ENCODE measurements at regions not wholly inside any gene's neighbourhood (a gene's known extent, or its start where the extent isn't known, plus 50 kb on each side); places are given as distances from the start of the nearest gene placed in this dataset.

DNA sequence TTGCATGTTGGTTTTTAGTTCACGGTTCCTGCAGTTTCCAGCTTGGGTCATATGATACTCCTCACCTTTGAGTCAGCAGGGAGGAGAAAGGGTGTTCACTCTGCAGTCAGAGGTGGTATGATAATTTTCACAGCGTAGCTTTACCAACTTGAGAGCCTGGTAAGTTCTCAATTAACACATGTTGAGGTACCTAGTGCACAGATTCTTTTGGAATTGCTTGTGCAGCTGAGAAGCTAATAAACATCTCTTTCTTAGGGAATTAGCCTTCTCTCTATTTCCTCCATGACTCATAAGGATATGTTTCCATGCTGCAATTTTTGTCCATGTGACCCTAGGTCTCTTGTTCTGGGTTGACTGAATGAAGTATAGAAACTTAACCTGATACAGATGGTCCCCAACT, 166.6 kb downstream of the KIF20B start:
- Mint-ChIP-seq H3K4me1 (ENCODE audit: low read depth) (no peaks in the 10 kb centered on the region), H3K4me3 (no peak overlapping the region), H3K27me3 (ENCODE audit: low read depth) (peaks cover 31% of the 10 kb centered on the region), H3K36me3 (ENCODE audit: low read depth) (no peaks in the 10 kb centered on the region), H3K9me3 (no peaks in the 10 kb centered on the region), H3K27ac (no peak overlapping the region)

DNA sequence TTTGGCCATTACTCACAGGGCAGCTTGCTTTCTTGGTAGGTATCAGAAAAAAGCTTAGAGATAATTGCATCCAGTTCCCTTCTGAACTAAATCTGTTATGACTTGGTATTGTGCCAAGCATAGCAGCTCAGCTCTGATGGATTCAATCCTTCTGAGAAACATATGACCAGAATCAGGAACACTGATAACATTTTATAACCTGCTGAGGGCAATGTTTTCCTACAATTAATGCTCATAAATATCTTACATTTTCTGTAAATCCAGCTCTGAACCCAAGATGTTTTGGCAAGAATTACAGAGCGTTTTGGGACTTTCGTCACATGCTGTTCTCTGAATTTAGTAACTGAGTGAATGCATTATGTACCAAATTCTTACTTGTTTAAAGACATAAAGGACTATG, 167.8 kb downstream of the KIF20B start:
- Mint-ChIP-seq H3K9me3 (no peaks in the 10 kb centered on the region), H3K27ac (no peak overlapping the region), H3K36me3 (ENCODE audit: low read depth) (no peaks in the 10 kb centered on the region), H3K27me3 (ENCODE audit: low read depth) (peaks cover 31% of the 10 kb centered on the region), H3K4me1 (ENCODE audit: low read depth) (no peaks in the 10 kb centered on the region), H3K4me3 (no peak overlapping the region)

DNA sequence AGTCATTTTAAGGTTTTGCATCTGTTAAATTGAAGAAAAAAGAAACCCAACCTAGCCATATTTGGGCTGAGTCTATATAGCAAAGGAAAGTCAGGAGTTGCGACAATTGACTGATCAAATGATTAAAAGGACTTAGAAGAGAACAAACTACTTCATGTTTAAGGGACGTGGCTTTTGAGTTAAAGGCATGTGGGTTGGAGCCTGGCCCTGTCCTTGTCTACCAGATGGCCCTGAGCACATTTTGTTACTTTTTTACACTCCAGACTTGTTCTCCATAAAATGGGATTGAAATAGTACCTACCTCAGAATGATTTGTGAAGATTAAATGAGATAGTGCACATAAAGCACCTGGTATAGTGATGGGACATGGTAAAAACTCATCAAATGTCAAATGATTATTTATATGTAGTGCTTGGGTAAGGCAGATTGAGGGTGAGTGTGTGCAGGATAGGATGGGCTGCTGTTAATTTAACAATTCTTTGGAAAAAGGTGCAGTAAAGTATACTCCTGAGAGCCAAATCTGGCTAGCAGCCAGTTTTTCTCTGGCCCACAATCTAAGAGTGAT, 168.3 kb downstream of the KIF20B start:
- peaks cover 31% of the 10 kb centered on the region for H3K27me3 Mint-ChIP-seq (ENCODE audit: low read depth)
- H3K9me3 Mint-ChIP-seq, result no peaks in the 10 kb centered on the region
- no peaks in the 10 kb centered on the region for H3K4me1 Mint-ChIP-seq (ENCODE audit: low read depth)
- H3K36me3 Mint-ChIP-seq (ENCODE audit: low read depth), result no peaks in the 10 kb centered on the region
- no peak overlapping the region for H3K4me3 Mint-ChIP-seq
- H3K27ac Mint-ChIP-seq, result no peak overlapping the region

DNA sequence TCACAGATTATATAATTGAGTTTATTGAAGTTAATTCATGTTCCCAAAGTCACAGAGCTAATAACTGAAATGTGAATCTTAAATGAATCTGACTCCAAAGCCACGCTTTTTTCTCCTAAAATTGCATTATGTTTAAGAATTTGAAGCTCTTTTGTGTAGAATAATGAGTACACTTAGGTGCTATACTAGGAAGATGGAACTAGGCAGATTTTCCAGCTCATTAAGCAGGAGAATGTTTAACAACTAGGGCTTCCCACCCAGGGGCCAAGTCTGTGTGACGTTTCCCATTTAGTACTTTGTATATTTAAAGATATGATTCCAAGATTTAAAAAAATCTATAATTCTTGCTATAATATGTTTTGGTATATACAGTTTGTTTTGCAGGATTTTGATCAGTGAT, 169.5 kb downstream of the KIF20B start:
- Mint-ChIP-seq H3K27me3 (ENCODE audit: low read depth) (peaks cover 31% of the 10 kb centered on the region), H3K36me3 (ENCODE audit: low read depth) (no peaks in the 10 kb centered on the region), H3K27ac (no peak overlapping the region), H3K9me3 (no peaks in the 10 kb centered on the region), H3K4me1 (ENCODE audit: low read depth) (no peaks in the 10 kb centered on the region), H3K4me3 (no peak overlapping the region)

DNA sequence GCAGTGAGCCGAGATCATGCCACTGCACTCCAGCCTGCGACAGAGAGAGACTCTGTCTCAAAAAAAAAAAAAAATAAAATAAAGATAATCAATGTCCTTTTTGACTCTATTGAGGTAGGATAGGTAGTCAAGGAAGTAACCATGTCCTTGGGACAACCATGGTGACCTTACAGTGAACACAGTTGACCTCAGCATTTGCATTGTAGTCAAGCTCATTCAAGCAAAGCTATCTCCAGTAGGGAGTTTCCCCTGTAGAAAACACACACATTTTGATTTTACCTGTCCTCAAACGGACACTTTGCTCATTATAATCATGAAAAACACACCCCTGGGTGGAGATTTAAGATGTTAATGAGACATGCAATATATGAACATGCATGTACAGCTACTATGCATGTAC, 171.7 kb downstream of the KIF20B start:
- H3K36me3 Mint-ChIP-seq (ENCODE audit: low read depth), result no peaks in the 10 kb centered on the region
- H3K27ac Mint-ChIP-seq, result no peak overlapping the region
- no peak overlapping the region for H3K4me3 Mint-ChIP-seq
- no peaks in the 10 kb centered on the region for H3K9me3 Mint-ChIP-seq
- peaks cover 20% of the 10 kb centered on the region for H3K27me3 Mint-ChIP-seq (ENCODE audit: low read depth)
- no peaks in the 10 kb centered on the region for H3K4me1 Mint-ChIP-seq (ENCODE audit: low read depth)

DNA sequence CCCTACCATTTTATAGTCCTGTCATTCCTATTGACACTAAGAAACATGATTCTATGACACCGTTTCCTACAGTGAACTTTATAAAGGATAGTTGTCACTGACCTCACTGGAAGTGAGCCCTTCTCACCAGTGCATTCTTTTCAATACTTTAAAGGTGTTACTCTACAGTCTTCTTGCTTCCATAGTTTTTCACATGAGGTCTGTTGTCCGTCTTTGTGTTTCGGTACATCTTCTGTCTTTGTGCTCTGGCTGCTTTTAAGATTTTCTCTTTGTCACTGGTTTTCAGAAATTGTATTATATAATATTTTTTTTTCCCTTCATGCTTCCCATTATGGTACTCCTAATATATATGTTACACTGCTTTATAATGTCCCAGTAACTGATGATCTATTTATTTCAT, 174.2 kb downstream of the KIF20B start:
- Mint-ChIP-seq H3K27ac (no peak overlapping the region), H3K36me3 (ENCODE audit: low read depth) (no peaks in the 10 kb centered on the region)

DNA sequence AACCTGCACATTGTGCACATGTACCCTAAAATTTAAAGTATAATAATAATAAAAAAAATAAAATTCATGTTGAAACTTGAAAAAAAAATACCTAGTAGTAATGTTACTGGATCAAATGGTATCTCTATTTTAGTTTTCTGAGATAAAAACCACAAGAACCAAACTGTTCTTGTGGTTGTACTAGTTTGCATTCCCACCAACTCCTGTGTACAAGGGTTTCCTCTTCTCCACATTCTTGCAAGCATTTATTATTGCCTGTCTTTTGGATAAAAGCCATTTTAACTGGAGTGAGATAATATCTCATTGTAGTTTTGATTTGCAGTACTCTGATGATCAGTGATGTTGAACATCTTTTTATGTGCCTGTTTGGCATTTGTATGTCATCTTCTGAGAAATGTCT, 177.7 kb downstream of the KIF20B start:
- H3K36me3 Mint-ChIP-seq (ENCODE audit: low read depth), result no peaks in the 10 kb centered on the region
- H3K4me1 Mint-ChIP-seq (ENCODE audit: low read depth), result no peaks in the 10 kb centered on the region
- H3K9me3 Mint-ChIP-seq, result peaks cover 10% of the 10 kb centered on the region
- no peak overlapping the region for H3K4me3 Mint-ChIP-seq
- H3K27ac Mint-ChIP-seq, result no peak overlapping the region
- H3K27me3 Mint-ChIP-seq (ENCODE audit: low read depth), result peaks cover 33% of the 10 kb centered on the region

More for the DNA sequence above, 174.2 kb downstream of the KIF20B start:
- H3K4me1 Mint-ChIP-seq (ENCODE audit: low read depth), result no peaks in the 10 kb centered on the region
- H3K4me3 Mint-ChIP-seq, result no peak overlapping the region
- H3K27me3 Mint-ChIP-seq (ENCODE audit: low read depth), result peaks cover 12% of the 10 kb centered on the region
- no peaks in the 10 kb centered on the region for H3K9me3 Mint-ChIP-seq

DNA sequence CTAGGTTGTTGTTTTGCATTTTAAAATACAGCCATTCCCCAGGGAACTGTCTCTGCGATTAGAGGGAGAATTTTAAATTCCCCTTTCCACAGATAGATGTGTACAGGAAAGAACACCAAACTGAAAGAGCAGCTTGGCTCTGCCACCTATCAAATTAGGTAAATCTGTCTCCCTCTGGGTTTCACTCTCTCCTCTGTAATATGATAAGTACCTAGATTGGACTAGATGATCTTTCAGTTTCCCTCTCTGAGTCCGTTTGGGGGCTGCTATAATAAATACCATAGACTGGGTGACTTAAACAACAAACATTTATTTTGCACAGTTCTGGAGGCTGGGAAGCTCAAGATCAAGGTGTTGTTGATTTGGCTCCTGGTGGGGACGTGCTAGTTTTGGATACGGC, 186.0 kb downstream of the KIF20B start:
- Mint-ChIP-seq H3K27me3 (ENCODE audit: low read depth) (peaks cover 16% of the 10 kb centered on the region), H3K4me3 (no peak overlapping the region)

DNA sequence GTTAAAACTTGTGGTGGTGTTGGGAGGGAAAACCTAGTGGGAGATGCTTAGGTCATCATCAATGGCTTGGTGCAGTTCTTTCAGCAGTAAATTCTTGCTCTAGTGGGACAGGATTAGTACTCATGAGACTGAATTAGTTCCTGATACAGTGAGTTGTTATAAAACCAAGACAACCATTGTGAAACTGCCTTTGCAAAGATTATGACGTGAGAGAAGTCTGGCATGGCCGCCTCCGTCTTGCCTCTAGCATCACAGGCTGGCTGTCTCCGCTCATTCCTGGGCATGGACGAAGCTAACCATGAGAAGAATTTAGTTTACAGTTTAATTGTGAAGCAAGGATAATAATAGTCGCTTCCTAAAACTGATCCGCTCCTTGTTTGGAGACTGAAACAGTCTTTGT, 186.4 kb downstream of the KIF20B start:
- peaks cover 12% of the 10 kb centered on the region for H3K27me3 Mint-ChIP-seq (ENCODE audit: low read depth)
- no peak overlapping the region for H3K4me3 Mint-ChIP-seq
- H3K4me1 Mint-ChIP-seq (ENCODE audit: low read depth), result no peaks in the 10 kb centered on the region
- no peaks in the 10 kb centered on the region for H3K9me3 Mint-ChIP-seq
- no peaks in the 10 kb centered on the region for H3K36me3 Mint-ChIP-seq (ENCODE audit: low read depth)
- H3K27ac Mint-ChIP-seq, result no peak overlapping the region

More for the DNA sequence above, 186.0 kb downstream of the KIF20B start:
- no peaks in the 10 kb centered on the region for H3K36me3 Mint-ChIP-seq (ENCODE audit: low read depth)
- H3K9me3 Mint-ChIP-seq, result peaks cover 4% of the 10 kb centered on the region
- no peaks in the 10 kb centered on the region for H3K4me1 Mint-ChIP-seq (ENCODE audit: low read depth)
- H3K27ac Mint-ChIP-seq, result no peak overlapping the region

DNA sequence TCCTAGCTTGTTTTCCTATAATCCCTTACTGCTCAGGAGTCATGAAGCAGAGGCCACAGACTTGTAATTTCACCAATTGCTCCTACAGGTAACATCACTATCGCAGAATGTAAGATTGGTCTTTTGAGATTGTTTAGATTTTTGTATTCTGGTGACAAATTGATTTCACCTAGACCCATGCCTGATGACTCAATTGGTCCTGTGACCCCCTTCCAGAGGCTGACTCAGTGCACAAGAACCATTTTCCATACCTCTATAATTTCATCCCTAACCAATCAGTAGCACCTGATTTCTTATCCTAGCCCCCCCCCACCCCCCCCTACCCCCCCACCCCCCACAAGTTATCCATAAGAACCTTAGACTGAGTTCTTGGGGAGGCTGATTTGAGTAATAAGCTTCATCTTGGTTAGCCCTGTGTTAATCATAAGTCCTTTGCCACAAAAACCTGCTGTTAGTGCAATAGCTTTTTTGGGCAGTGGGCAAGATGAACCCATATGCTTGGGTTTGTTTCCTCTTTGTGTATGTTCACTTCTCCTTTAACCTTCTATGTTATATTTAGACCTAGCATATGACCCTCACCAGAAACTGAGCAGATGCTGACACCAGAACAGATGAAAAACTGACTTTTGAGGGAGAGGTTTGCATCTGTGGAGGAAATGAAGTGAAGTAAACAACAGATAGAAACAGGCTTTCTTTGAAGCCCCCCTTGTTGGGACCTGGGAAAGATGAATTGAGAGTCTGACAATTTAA, 187.1 kb downstream of the KIF20B start:
- H3K27me3 Mint-ChIP-seq (ENCODE audit: low read depth), result peaks cover 13% of the 10 kb centered on the region
- no peak overlapping the region for H3K4me3 Mint-ChIP-seq
- H3K4me1 Mint-ChIP-seq (ENCODE audit: low read depth), result no peaks in the 10 kb centered on the region
- no peaks in the 10 kb centered on the region for H3K36me3 Mint-ChIP-seq (ENCODE audit: low read depth)
- no peaks in the 10 kb centered on the region for H3K9me3 Mint-ChIP-seq
- no peak overlapping the region for H3K27ac Mint-ChIP-seq

DNA sequence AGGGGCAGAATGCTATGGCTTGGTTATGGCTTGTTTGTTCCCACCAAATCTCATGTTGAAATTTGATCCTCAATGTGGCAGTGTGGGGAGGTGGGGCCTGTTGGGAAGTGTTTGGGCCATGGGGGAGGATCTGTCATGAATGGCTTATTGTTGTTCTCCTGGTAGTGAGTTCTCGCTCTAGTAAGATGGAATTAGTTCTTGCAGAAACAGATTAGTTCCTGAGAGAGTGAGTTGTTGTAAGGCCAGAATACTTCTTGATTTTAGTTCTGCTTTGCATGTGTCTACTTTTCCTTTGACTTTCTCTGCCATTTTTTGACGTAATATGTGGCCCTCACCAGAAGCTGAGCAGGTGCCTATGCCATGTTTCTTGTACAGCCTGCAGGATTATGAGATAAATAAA, 188.2 kb downstream of the KIF20B start:
- Mint-ChIP-seq H3K27me3 (ENCODE audit: low read depth) (peaks cover 8% of the 10 kb centered on the region), H3K9me3 (no peaks in the 10 kb centered on the region), H3K4me3 (no peak overlapping the region), H3K36me3 (ENCODE audit: low read depth) (no peaks in the 10 kb centered on the region), H3K4me1 (ENCODE audit: low read depth) (no peaks in the 10 kb centered on the region), H3K27ac (no peak overlapping the region)

DNA sequence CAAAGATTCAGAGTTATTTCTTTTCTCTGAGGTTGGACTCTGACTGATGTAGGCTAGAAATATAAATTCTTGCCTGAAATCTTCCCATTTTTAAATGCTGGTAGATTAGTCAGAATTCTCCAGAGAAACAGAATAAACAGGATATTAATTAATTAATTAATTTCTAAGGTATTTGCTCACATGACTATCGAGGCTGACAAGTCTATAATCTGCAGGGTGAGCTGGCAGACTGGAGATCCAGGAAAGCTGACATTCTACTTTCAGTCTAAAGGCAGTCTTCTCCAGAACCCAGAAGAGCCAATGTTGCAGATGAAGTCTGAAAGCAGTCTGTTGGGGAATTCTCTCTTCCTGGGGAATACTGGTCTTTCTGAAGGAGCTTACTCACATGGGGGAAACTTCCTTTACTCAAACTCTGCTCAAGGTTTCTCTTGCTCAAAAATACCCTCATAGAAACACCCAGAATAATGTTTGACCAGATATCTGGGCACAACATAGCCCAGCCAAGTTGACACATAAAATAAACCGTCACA, 189.7 kb downstream of the KIF20B start:
- Mint-ChIP-seq H3K27me3 (ENCODE audit: low read depth) (peaks cover 11% of the 10 kb centered on the region), H3K4me3 (no peak overlapping the region), H3K4me1 (ENCODE audit: low read depth) (no peaks in the 10 kb centered on the region), H3K27ac (no peak overlapping the region), H3K9me3 (no peaks in the 10 kb centered on the region), H3K36me3 (ENCODE audit: low read depth) (no peaks in the 10 kb centered on the region)

DNA sequence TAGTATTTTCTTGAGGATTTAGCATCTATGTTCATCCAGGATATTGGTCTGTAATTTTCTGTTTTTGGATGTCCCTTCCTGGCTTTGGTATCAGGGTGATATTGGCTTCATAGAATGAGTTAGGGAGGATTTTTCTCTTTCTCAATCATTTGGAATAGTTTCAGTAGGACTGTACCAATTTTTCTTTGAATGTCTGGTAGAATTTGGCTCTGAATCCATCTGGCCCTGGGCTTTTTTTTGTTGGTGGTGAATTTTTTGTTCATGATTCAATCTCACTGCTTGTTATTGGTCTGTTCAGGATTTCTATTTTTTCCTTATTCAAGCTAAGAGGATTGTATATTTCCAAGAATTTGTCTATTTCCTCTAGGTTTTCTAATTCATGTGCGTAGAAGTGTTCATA, 192.7 kb downstream of the KIF20B start:
- Mint-ChIP-seq H3K27me3 (ENCODE audit: low read depth) (peaks cover 17% of the 10 kb centered on the region), H3K9me3 (no peaks in the 10 kb centered on the region), H3K27ac (no peak overlapping the region), H3K4me1 (ENCODE audit: low read depth) (no peaks in the 10 kb centered on the region), H3K36me3 (ENCODE audit: low read depth) (no peaks in the 10 kb centered on the region), H3K4me3 (no peak overlapping the region)

DNA sequence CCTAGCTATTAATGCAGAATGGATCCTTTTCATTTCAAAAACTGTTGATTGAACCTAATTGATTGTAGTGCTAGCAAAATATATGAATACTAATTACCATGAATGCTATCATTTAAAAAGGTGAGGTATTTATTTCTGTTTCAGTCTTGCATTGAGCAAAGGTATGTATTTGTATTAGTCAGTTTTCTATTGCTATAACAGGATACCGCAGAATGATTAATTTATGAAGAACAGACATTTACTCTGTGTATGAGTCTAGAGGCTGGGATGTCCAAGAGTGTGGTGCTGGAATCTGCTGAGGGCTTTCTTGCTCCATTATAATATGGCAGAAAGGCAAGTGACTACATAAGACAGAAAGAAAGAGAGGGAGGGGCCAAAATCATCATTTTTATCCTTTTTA, 199.2 kb downstream of the KIF20B start:
- no peaks in the 10 kb centered on the region for H3K4me1 Mint-ChIP-seq (ENCODE audit: low read depth)
- H3K36me3 Mint-ChIP-seq (ENCODE audit: low read depth), result no peaks in the 10 kb centered on the region
- H3K4me3 Mint-ChIP-seq, result no peak overlapping the region
- no peaks in the 10 kb centered on the region for H3K9me3 Mint-ChIP-seq
- peaks cover 12% of the 10 kb centered on the region for H3K27me3 Mint-ChIP-seq (ENCODE audit: low read depth)
- no peak overlapping the region for H3K27ac Mint-ChIP-seq

DNA sequence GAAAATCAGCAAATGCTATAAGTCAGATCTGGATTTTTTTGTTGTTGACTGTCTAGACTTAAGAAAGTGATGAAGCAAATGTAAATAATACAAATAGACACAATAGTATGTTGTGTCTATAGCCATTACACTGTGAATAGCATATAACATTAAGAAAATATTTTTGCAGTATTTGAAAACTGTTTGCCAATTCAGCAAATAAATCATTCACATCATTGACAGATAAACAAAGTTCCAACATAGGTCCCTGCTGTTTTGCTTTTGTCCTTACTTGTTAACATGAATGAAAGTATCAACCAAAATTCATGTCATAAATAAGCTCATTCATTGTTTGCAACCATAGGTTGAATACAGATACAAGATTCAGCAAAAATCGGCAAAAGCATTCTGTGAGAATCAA, 200.5 kb downstream of the KIF20B start:
- Mint-ChIP-seq H3K27me3 (ENCODE audit: low read depth) (peaks cover 3% of the 10 kb centered on the region), H3K9me3 (no peaks in the 10 kb centered on the region), H3K4me1 (ENCODE audit: low read depth) (no peaks in the 10 kb centered on the region), H3K36me3 (ENCODE audit: low read depth) (no peaks in the 10 kb centered on the region), H3K4me3 (no peak overlapping the region), H3K27ac (no peak overlapping the region)
